HepG2 (cell line): ENCODE measurements at regions not wholly inside any gene's neighbourhood (a gene's known extent, or its start where the extent isn't known, plus 50 kb on each side); places are given as distances from the start of the nearest gene placed in this dataset.

Experiments
- ARID2 ChIP-seq: sonication (generic); formaldehyde crosslinking; IDR thresholded peaks from 2 replicates; pipeline ENCODE4 v1.8.1; 2022; ENCODE audit warnings: mild to moderate bottlenecking, missing genetic modification reagents, borderline replicate concordance
- CREM ChIP-seq, 2 experiments: sonication (generic) in 1 of 2; formaldehyde crosslinking in 1 of 2; IDR thresholded peaks; 2 replicates each; pipeline versions ENCODE4 v1.4.0 to v1.6.1; 2016 to 2020; ENCODE audit warnings: antibody characterized with exemption in 1 of 2, mild to moderate bottlenecking in 1 of 2, missing genetic modification reagents in 1 of 2
- HMGXB4 ChIP-seq, 2 experiments: sonication (generic) in 1 of 2; formaldehyde crosslinking in 1 of 2; IDR thresholded peaks; 2 replicates each; pipeline versions ENCODE4 v1.4.0 to v1.6.1; 2018 to 2020; ENCODE audit warnings: missing genetic modification reagents in 2 of 2, borderline replicate concordance in 1 of 2, low read depth in 1 of 2, mild to moderate bottlenecking in 1 of 2, missing biosample characterization in 1 of 2
- NONO ChIP-seq, 2 experiments: fragments of 450-650 bp in 1 of 2; sonication (generic) in 1 of 2; formaldehyde crosslinking in 1 of 2; IDR thresholded peaks in 1 of 2; conservative IDR thresholded peaks in 1 of 2; 2 replicates each; pipeline versions ENCODE4 v1.6.1 to v1.8.0; 2017 to 2022; ENCODE audit warnings: mild to moderate bottlenecking in 1 of 2, missing genetic modification reagents in 1 of 2, moderate library complexity in 1 of 2
- PHF5A ChIP-seq: IDR thresholded peaks from one replicate; pipeline ENCODE4 v1.6.1; 2018; ENCODE audit warnings: low read depth, missing genetic modification reagents; ENCODE audit not compliant: unreplicated experiment
- SIN3A ChIP-seq: IDR thresholded peaks from 2 replicates; pipeline ENCODE4 v1.6.1; 2011; ENCODE audit warnings: low read depth, mild to moderate bottlenecking, control low read depth, low read length, borderline replicate concordance
- SRSF9 ChIP-seq: fragments of 200-400 bp; formaldehyde crosslinking; IDR thresholded peaks from 2 replicates; pipeline ENCODE4 v1.6.1; 2018; ENCODE audit warnings: borderline replicate concordance, mild to moderate bottlenecking, low read depth, low read length; ENCODE audit not compliant: insufficient read depth, poor library complexity, severe bottlenecking
- STAT6 ChIP-seq: sonication (generic); formaldehyde crosslinking; IDR thresholded peaks from 2 replicates; pipeline ENCODE4 v1.4.0; 2020; ENCODE audit warnings: missing genetic modification reagents, mild to moderate bottlenecking, borderline replicate concordance
- TFE3 ChIP-seq: IDR thresholded peaks from 2 replicates; pipeline ENCODE4 v1.6.1; 2016
- ZNF407 ChIP-seq: sonication (generic); formaldehyde crosslinking; IDR thresholded peaks from one replicate; pipeline ENCODE4 v1.5.1; 2020; ENCODE audit warnings: mild to moderate bottlenecking, missing genetic modification reagents; ENCODE audit errors: not compliant biosample characterization
- ZSCAN25 ChIP-seq: sonication (generic); formaldehyde crosslinking; IDR thresholded peaks from 2 replicates; pipeline ENCODE4 v1.8.0; 2022; ENCODE audit warnings: mild to moderate bottlenecking, missing genetic modification reagents

- TF ChIP-seq ZNF407 (CRISPR knock-in tag) (no peak), SRSF9 (no peak), PHF5A (CRISPR knock-in tag) (peak; percentile 42), SIN3A (peak; percentile 54; the same call in 1 of the 2 replicates), CREM (IDR thresholded peaks at IDR 0.05) (peak; percentile 87), CREM (CRISPR knock-in tag; IDR thresholded peaks at IDR 0.05) (no peak), ARID2 (CRISPR knock-in tag) (no peak), NONO (IDR thresholded peaks at IDR 0.05) (no peak), NONO (CRISPR knock-in tag; conservative IDR thresholded peaks at IDR 0.05) (peak; percentile 76), HMGXB4 (CRISPR knock-in tag; IDR thresholded peaks at IDR 0.05; ENCODE audit: borderline replicate concordance in 1 of 2, low read depth in 1 of 2) (peak; percentile 29 to 53; a peak in 2 of 4 replicates), STAT6 (CRISPR knock-in tag) (no peak; the same call in none of the 2 replicates), ZSCAN25 (CRISPR knock-in tag) (peak; percentile 25; the same call in 1 of the 2 replicates), TFE3 (CRISPR knock-in tag) (peak; percentile 98)
Measured at GRCh38 chr2:200221055-200221955, 85.2 kb upstream of the SPATS2L start (continued).
